IMR-90 (cell line): ENCODE measurements at regions not wholly inside any gene's neighbourhood (a gene's known extent, or its start where the extent isn't known, plus 50 kb on each side); places are given as distances from the start of the nearest gene placed in this dataset.

Experiments
- CEBPB ChIP-seq: IDR thresholded peaks from 2 replicates; pipeline ENCODE4 v1.6.1; 2012; ENCODE audit warnings: low read depth, low read length, improper control_type of control experiment
- MAZ ChIP-seq: IDR thresholded peaks from 2 replicates; pipeline ENCODE4 v1.6.1; 2012; ENCODE audit warnings: low read depth, mild to moderate bottlenecking, low read length, improper control_type of control experiment, moderate library complexity, borderline replicate concordance
- MXI1 ChIP-seq: IDR thresholded peaks from 2 replicates; pipeline ENCODE4 v1.6.1; 2012; ENCODE audit warnings: low read depth, mild to moderate bottlenecking, low read length, moderate library complexity, borderline replicate concordance
- TF ChIP-seq, protein P1 (sequence below): conservative IDR thresholded peaks from 2 replicates; pipeline ENCODE4 v1.5.1; 2012; ENCODE audit warnings: mild to moderate bottlenecking, low read depth, low read length, improper control_type of control experiment
- TF ChIP-seq, protein P2 (sequence below): fragments of 150-350 bp; IDR thresholded peaks from 2 replicates; pipeline ENCODE4 v1.6.1; 2017; ENCODE audit warnings: mild to moderate bottlenecking, antibody characterized with exemption, low read length, low read depth

DNA sequence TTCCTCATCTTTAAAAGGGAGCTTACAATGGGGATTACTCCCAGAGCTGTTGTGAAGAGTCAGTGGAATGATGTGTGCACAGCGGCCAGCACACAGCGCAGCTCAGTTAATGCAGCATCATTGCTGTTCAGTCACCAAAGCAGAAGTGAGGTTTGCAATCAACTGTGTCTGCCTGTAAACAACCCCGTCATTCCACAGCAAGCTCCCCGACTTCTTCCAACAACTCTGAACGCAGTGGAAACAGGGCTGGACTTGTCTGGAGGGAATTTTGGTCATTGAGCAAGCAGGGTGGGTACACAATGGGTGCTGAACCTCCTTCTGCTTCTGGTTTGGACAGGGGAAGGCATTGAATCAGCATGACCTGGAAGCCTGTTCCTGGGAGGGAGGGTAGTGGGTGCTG is 347.4 kb downstream of the PTPRU start:
- TF ChIP-seq, protein P1, sequence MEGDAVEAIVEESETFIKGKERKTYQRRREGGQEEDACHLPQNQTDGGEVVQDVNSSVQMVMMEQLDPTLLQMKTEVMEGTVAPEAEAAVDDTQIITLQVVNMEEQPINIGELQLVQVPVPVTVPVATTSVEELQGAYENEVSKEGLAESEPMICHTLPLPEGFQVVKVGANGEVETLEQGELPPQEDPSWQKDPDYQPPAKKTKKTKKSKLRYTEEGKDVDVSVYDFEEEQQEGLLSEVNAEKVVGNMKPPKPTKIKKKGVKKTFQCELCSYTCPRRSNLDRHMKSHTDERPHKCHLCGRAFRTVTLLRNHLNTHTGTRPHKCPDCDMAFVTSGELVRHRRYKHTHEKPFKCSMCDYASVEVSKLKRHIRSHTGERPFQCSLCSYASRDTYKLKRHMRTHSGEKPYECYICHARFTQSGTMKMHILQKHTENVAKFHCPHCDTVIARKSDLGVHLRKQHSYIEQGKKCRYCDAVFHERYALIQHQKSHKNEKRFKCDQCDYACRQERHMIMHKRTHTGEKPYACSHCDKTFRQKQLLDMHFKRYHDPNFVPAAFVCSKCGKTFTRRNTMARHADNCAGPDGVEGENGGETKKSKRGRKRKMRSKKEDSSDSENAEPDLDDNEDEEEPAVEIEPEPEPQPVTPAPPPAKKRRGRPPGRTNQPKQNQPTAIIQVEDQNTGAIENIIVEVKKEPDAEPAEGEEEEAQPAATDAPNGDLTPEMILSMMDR, result no peak
- no peak for TF ChIP-seq MXI1
- TF ChIP-seq, protein P2, sequence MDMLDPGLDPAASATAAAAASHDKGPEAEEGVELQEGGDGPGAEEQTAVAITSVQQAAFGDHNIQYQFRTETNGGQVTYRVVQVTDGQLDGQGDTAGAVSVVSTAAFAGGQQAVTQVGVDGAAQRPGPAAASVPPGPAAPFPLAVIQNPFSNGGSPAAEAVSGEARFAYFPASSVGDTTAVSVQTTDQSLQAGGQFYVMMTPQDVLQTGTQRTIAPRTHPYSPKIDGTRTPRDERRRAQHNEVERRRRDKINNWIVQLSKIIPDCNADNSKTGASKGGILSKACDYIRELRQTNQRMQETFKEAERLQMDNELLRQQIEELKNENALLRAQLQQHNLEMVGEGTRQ, result no peak
- TF ChIP-seq MAZ, result no peak
- no peak for TF ChIP-seq CEBPB
